ENCODE measurements at regions not wholly inside any gene's neighbourhood (a gene's known extent, or its start where the extent isn't known, plus 50 kb on each side); places are given as distances from the start of the nearest gene placed in this dataset.

DNA sequence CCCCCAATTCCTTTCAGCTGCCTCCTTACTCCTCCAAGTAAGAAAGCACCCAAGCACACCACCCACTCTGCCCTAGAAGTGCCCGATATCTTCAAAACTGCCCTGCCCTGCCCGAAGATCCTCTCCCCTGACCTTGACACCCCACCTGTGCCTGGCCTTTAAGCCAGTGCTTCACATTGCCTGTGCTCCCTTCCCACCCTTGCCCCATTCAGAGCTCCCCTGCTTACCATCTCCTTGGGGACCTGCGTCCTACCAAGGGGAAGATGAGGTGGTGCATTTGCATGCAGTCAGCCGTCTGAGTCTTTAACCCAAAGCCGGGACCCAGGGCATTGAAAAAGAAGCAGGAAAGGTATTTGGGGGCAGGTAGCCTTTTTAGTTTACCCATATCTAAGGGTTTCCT, 73.5 kb upstream of the SLCO3A1 start:
- TF ChIP-seq CTCF (IDR thresholded peaks at IDR 0.05; ENCODE audit: poor library complexity): no peak
- no peak for TF ChIP-seq EZH2 (IDR thresholded peaks at IDR 0.05; ENCODE audit: borderline replicate concordance)
- no peak for TF ChIP-seq EZH2phosphoT487 (IDR thresholded peaks at IDR 0.05; ENCODE audit: low read depth, severe bottlenecking, unreplicated experiment)

All from hepatocyte (in vitro differentiated cells).